ENCODE measurements at regions not wholly inside any gene's neighbourhood (a gene's known extent, or its start where the extent isn't known, plus 50 kb on each side); places are given as distances from the start of the nearest gene placed in this dataset.

- intact Hi-C loops (cut with micrococcal nuclease; ENCODE audit: unreplicated experiment), result no loop called here
- TF ChIP-seq, protein P1, sequence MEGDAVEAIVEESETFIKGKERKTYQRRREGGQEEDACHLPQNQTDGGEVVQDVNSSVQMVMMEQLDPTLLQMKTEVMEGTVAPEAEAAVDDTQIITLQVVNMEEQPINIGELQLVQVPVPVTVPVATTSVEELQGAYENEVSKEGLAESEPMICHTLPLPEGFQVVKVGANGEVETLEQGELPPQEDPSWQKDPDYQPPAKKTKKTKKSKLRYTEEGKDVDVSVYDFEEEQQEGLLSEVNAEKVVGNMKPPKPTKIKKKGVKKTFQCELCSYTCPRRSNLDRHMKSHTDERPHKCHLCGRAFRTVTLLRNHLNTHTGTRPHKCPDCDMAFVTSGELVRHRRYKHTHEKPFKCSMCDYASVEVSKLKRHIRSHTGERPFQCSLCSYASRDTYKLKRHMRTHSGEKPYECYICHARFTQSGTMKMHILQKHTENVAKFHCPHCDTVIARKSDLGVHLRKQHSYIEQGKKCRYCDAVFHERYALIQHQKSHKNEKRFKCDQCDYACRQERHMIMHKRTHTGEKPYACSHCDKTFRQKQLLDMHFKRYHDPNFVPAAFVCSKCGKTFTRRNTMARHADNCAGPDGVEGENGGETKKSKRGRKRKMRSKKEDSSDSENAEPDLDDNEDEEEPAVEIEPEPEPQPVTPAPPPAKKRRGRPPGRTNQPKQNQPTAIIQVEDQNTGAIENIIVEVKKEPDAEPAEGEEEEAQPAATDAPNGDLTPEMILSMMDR (IDR thresholded peaks at IDR 0.05; ENCODE audit: insufficient read depth in 1 of 2, low read depth in 1 of 2, low read length in 1 of 2, severe bottlenecking in 1 of 2, unreplicated experiment in 1 of 2), result no peak
- no peak for DNase-seq
- POLR2A ChIA-PET, result no interaction called here
- Mint-ChIP-seq H3K9me3 (ENCODE audit: unreplicated experiment) (no peaks in the 10 kb centered on the region), H3K27me3 (ENCODE audit: insufficient read depth, unreplicated experiment) (no peaks in the 10 kb centered on the region), H3K4me1 (ENCODE audit: low read depth, unreplicated experiment) (no peaks in the 10 kb centered on the region), H3K36me3 (ENCODE audit: insufficient read depth, unreplicated experiment) (no peaks in the 10 kb centered on the region), H3K4me3 (ENCODE audit: unreplicated experiment) (no peak overlapping the region), H3K27ac (ENCODE audit: unreplicated experiment) (no peak overlapping the region)
- Histone ChIP-seq H3K4me1 (no peaks in the 10 kb centered on the region), H3K36me3 (ENCODE audit: control insufficient read depth, insufficient read depth, low read length) (no peaks in the 10 kb centered on the region), H3K9me3 (no peaks in the 10 kb centered on the region), H3K4me3 (ENCODE audit: low read depth, low read length) (no peak overlapping the region), H3K27me3 (replicated peaks; ENCODE audit: control insufficient read depth, insufficient read depth, low read length) (no peaks in the 10 kb centered on the region)
- BruUV-seq (replicated peaks), result no TSS peak
- CTCF ChIA-PET, result no interaction called here
Measured at GRCh38 chr10:108905821-108906220, 1017.5 kb downstream of the XPNPEP1 start.

DNA sequence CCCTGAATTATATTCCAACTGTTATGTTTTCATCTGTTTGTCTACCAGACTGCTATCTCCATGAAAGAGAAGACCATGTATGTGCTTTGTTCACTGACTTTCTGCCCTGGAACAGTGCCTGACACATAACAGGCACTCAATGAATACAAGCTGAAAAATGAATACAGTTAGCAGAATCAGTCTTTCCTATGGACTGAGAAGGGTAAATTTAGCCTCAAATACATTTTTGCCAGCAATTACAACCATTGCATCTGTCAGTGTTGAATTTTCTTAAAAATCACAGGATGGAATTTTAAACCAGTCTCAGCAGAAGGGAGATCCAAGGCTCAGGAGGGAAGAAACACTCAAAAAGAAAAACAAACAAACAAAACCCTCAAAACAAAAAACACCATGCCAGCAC is 1018.1 kb downstream of the XPNPEP1 start:
- no peak overlapping the region for H3K27ac Mint-ChIP-seq (ENCODE audit: unreplicated experiment)
- CTCF ChIA-PET, result no interaction called here
- no peaks in the 10 kb centered on the region for H3K36me3 Mint-ChIP-seq (ENCODE audit: insufficient read depth, unreplicated experiment)
- no peaks in the 10 kb centered on the region for H3K9me3 Mint-ChIP-seq (ENCODE audit: unreplicated experiment)
- Histone ChIP-seq H3K4me1 (no peaks in the 10 kb centered on the region), H3K36me3 (ENCODE audit: control insufficient read depth, insufficient read depth, low read length) (no peaks in the 10 kb centered on the region), H3K4me3 (ENCODE audit: low read depth, low read length) (no peak overlapping the region), H3K27me3 (replicated peaks; ENCODE audit: control insufficient read depth, insufficient read depth, low read length) (no peaks in the 10 kb centered on the region), H3K9me3 (no peaks in the 10 kb centered on the region)
- no TSS peak for BruUV-seq (replicated peaks)
- no peaks in the 10 kb centered on the region for H3K4me1 Mint-ChIP-seq (ENCODE audit: low read depth, unreplicated experiment)
- intact Hi-C loops (cut with micrococcal nuclease; ENCODE audit: unreplicated experiment), result no loop called here
- POLR2A ChIA-PET, result no interaction called here
- TF ChIP-seq, protein P1 (IDR thresholded peaks at IDR 0.05; ENCODE audit: insufficient read depth in 1 of 2, low read depth in 1 of 2, low read length in 1 of 2, severe bottlenecking in 1 of 2, unreplicated experiment in 1 of 2), result no peak
- no peak overlapping the region for H3K4me3 Mint-ChIP-seq (ENCODE audit: unreplicated experiment)
- DNase-seq, result no peak
- no peaks in the 10 kb centered on the region for H3K27me3 Mint-ChIP-seq (ENCODE audit: insufficient read depth, unreplicated experiment)

DNA sequence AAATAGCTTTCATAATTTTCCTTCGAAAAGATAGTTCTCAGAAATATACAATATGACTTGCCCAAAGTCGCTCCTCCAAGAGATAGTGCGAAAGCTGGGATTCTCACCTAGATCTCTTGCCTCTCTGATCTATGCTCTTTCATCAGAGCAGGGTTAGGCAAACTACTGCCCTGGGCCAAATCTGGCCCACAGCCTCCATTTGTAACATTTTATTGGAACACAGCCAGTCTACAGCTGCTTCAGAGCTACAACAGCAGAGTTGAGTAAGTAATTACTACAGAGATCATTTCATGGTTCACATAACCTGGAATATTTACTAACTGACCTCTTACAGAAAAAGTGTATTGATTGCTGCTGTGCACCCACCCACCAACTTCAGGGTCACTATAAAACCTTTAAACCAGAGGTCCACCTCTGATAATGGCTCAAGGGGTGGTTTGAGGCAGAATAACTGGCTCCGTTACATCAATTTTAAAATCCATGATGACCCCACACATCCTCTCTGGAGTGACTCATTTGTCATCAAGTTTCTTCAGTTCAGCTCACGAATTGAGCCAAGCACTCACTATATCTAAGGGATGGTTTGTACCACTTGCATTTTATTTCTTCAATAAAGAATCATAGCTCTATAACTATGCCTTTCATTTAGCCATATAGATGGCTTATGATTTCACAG is 1019.0 kb downstream of the XPNPEP1 start:
- no peaks in the 10 kb centered on the region for H3K9me3 ChIP-seq
- H3K4me3 Mint-ChIP-seq (ENCODE audit: unreplicated experiment), result no peak overlapping the region
- H3K36me3 Mint-ChIP-seq (ENCODE audit: insufficient read depth, unreplicated experiment), result no peaks in the 10 kb centered on the region
- TF ChIP-seq, protein P1 (IDR thresholded peaks at IDR 0.05; ENCODE audit: insufficient read depth in 1 of 2, low read depth in 1 of 2, low read length in 1 of 2, severe bottlenecking in 1 of 2, unreplicated experiment in 1 of 2), result no peak
- BruUV-seq (replicated peaks), result no TSS peak
- no peaks in the 10 kb centered on the region for H3K4me1 Mint-ChIP-seq (ENCODE audit: low read depth, unreplicated experiment)
- DNase-seq, result no peak
- H3K4me3 ChIP-seq (ENCODE audit: low read depth, low read length), result no peak overlapping the region
- POLR2A ChIA-PET, result no interaction called here
- no peak overlapping the region for H3K27ac Mint-ChIP-seq (ENCODE audit: unreplicated experiment)
- no peaks in the 10 kb centered on the region for H3K27me3 ChIP-seq (replicated peaks; ENCODE audit: control insufficient read depth, insufficient read depth, low read length)
- H3K27me3 Mint-ChIP-seq (ENCODE audit: insufficient read depth, unreplicated experiment), result no peaks in the 10 kb centered on the region
- H3K9me3 Mint-ChIP-seq (ENCODE audit: unreplicated experiment), result no peaks in the 10 kb centered on the region
- no peaks in the 10 kb centered on the region for H3K4me1 ChIP-seq
- CTCF ChIA-PET, result no interaction called here
- H3K36me3 ChIP-seq (ENCODE audit: control insufficient read depth, insufficient read depth, low read length), result no peaks in the 10 kb centered on the region
- intact Hi-C loops (cut with micrococcal nuclease; ENCODE audit: unreplicated experiment), result no loop called here
